ENCODE measurements at regions not wholly inside any gene's neighbourhood (a gene's known extent, or its start where the extent isn't known, plus 50 kb on each side); places are given as distances from the start of the nearest gene placed in this dataset.

- Histone ChIP-seq H3K9me3 (ENCODE audit: control insufficient read depth, low read depth, low read length) (no peaks in the 10 kb centered on the region), H2BK12ac (ENCODE audit: insufficient read length, low read depth, low read length) (no peak overlapping the region), H2BK120ac (ENCODE audit: low read depth, low read length, poor library complexity, severe bottlenecking) (no peak overlapping the region), H3K23ac (ENCODE audit: insufficient read length, low read depth, low read length) (no peak overlapping the region), H3K27ac (ENCODE audit: insufficient read length, low read depth, low read length) (no peak overlapping the region), H3K56ac (ENCODE audit: insufficient read length, low read depth, low read length) (no peak overlapping the region), H4K91ac (ENCODE audit: insufficient read length, low read depth, low read length) (no peak overlapping the region), H3K4ac (ENCODE audit: low read depth, low read length) (no peak overlapping the region), H4K5ac (ENCODE audit: insufficient read length, low read depth, low read length) (no peak overlapping the region), H3K4me2 (ENCODE audit: insufficient read depth, insufficient read length, low read length) (no peak overlapping the region), H3K27me3 (ENCODE audit: insufficient read depth, low read length) (no peaks in the 10 kb centered on the region), H2BK5ac (ENCODE audit: insufficient read length, low read length) (no peak overlapping the region), H3K9ac (ENCODE audit: extremely low read depth, insufficient read length, low read length) (no peak overlapping the region), H3K79me2 (ENCODE audit: insufficient read depth, low read length) (no peaks in the 10 kb centered on the region), H2BK15ac (ENCODE audit: low read depth, low read length) (no peak overlapping the region), H3K4me1 (ENCODE audit: insufficient read depth, low read length) (no peaks in the 10 kb centered on the region), H2AK5ac (ENCODE audit: insufficient read length, low read length) (no peak overlapping the region), H3K14ac (ENCODE audit: insufficient read depth, low read length) (no peak overlapping the region), H3K18ac (ENCODE audit: insufficient read length, low read depth, low read length) (no peak overlapping the region), H2BK20ac (ENCODE audit: low read depth, low read length, poor library complexity, severe bottlenecking) (no peak overlapping the region), H3K23me2 (ENCODE audit: insufficient read length, low read depth, low read length, poor library complexity, severe bottlenecking) (no peaks in the 10 kb centered on the region), H3K79me1 (ENCODE audit: insufficient read depth, low read depth, low read length, poor library complexity, severe bottlenecking) (no peaks in the 10 kb centered on the region), H4K20me1 (ENCODE audit: control insufficient read depth, insufficient read depth, insufficient read length) (no peaks in the 10 kb centered on the region), H3T11ph (ENCODE audit: low read length) (no peak overlapping the region), H4K8ac (replicated peaks; ENCODE audit: insufficient read length, low read depth, low read length) (no peak overlapping the region), H2AFZ (ENCODE audit: low read length) (no peak overlapping the region)
- no peaks in the 10 kb centered on the region for H3K27me3 Mint-ChIP-seq (ENCODE audit: low read depth)
- WGBS (ENCODE audit: extremely low coverage, insufficient read length, low lambda C conversion rate), result no CpG with 5 or more reads among the region's 6 CpGs
- no peak for TF ChIP-seq CTCF (conservative IDR thresholded peaks at IDR 0.05)
- H3K9me3 Mint-ChIP-seq, result peaks cover 0 to 2% of the 10 kb centered on the region in 2 experiments; a peak in 1 of 5 replicates
- no peak for DNase-seq
- H3K36me3 Mint-ChIP-seq (ENCODE audit: insufficient read depth in 1 of 3, low read depth in 3 of 3), result no peaks in the 10 kb centered on the region
- 0 out of 7 replicates have a peak overlapping the region, but pooled peaks of 1 of the 3 experiments have one; percentile 29 for H3K27ac Mint-ChIP-seq
- H3K4me3 Mint-ChIP-seq, result no peak overlapping the region
- no peaks in the 10 kb centered on the region for H3K4me1 Mint-ChIP-seq
These were observed 581.5 kb upstream of the VRK2 start for GRCh38 chr2:57465067-57465466.

All from H9 (cell line).